GM12874 (cell line): ENCODE measurements at regions not wholly inside any gene's neighbourhood (a gene's known extent, or its start where the extent isn't known, plus 50 kb on each side); places are given as distances from the start of the nearest gene placed in this dataset.

ENCODE experiments used
- CTCF ChIP-seq: IDR thresholded peaks from 2 replicates; pipeline ENCODE4 v1.5.1; 2011; ENCODE audit warnings: low read depth, mild to moderate bottlenecking, control low read depth, low read length, moderate library complexity; ENCODE audit not compliant: insufficient read depth

- TF ChIP-seq CTCF, result no peak
Measured at GRCh38 chr17:14417336-14417735, 116.5 kb downstream of the HS3ST3B1 start.

- no peak for TF ChIP-seq CTCF
Measured at GRCh38 chr17:14409292-14409691, 108.4 kb downstream of the HS3ST3B1 start.

- no peak for TF ChIP-seq CTCF
Measured at GRCh38 chr17:14407541-14407940, 106.7 kb downstream of the HS3ST3B1 start.

- no peak for TF ChIP-seq CTCF
Measured at GRCh38 chr17:14405189-14405588, 104.3 kb downstream of the HS3ST3B1 start.
